Hematopoietic multipotent progenitor cell treated with erythropoietin and hydrocortisone succinate and interleukin-3 and kit ligand, for 15 days (in vitro differentiated cells): ENCODE measurements at regions not wholly inside any gene's neighbourhood (a gene's known extent, or its start where the extent isn't known, plus 50 kb on each side); places are given as distances from the start of the nearest gene placed in this dataset.
"Not testable (repeated sequence)": the region's sequence is repeated elsewhere in the genome, so short reads cannot be mapped to it uniquely, and the experiment has no call there.

Source experiments
- DNase-seq: peaks from one replicate; pipeline ENCODE4 v3.0.0-alpha.2; 2015; ENCODE audit warnings: low spot score

GRCh38 chr7:32762925-32763293 is 128.7 kb downstream of the KBTBD2 start:
- DNase-seq, result no peak

GRCh38 chr7:32762206-32762924 is 129.2 kb downstream of the KBTBD2 start:
- DNase-seq, result not testable (repeated sequence)

- no peak for DNase-seq
These were observed 129.9 kb downstream of the KBTBD2 start for GRCh38 chr7:32761451-32762205.

- DNase-seq, result not testable (repeated sequence)
These were observed 130.8 kb downstream of the KBTBD2 start for GRCh38 chr7:32760755-32761154.

GRCh38 chr7:32759859-32760258 is 131.7 kb downstream of the KBTBD2 start:
- not testable (repeated sequence) for DNase-seq

GRCh38 chr7:32753872-32754271 is 137.7 kb downstream of the KBTBD2 start:
- not testable (repeated sequence) for DNase-seq

GRCh38 chr7:32748337-32748736 is 143.2 kb downstream of the KBTBD2 start:
- DNase-seq, result not testable (repeated sequence)

GRCh38 chr7:32747443-32748148 is 144.0 kb downstream of the KBTBD2 start:
- not testable (repeated sequence) for DNase-seq

- not testable (repeated sequence) for DNase-seq
These were observed 149.6 kb downstream of the KBTBD2 start for GRCh38 chr7:32741853-32742476.

GRCh38 chr7:32739749-32740148 is 151.8 kb downstream of the KBTBD2 start:
- DNase-seq, result not testable (repeated sequence)

GRCh38 chr7:32738390-32738789 is 153.2 kb downstream of the KBTBD2 start:
- not testable (repeated sequence) for DNase-seq

- not testable (repeated sequence) for DNase-seq
These were observed 158.8 kb downstream of the KBTBD2 start for GRCh38 chr7:32732767-32733166.

GRCh38 chr7:32729335-32729675 is 162.3 kb downstream of the KBTBD2 start:
- not testable (repeated sequence) for DNase-seq

- peak; percentile 44 for DNase-seq
These were observed 162.9 kb downstream of the KBTBD2 start for GRCh38 chr7:32728412-32729334.

- DNase-seq, result peak; percentile 36
These were observed 163.8 kb downstream of the KBTBD2 start for GRCh38 chr7:32727483-32728411.

GRCh38 chr7:32722837-32723236 is 168.7 kb downstream of the KBTBD2 start:
- DNase-seq, result peak; percentile 30

GRCh38 chr7:32694182-32694581 is 197.4 kb downstream of the KBTBD2 start:
- DNase-seq, result no peak

GRCh38 chr7:32691965-32692815 is 196.9 kb downstream of the AVL9 start:
- DNase-seq, result peak; percentile 8

- not testable (repeated sequence) for DNase-seq
These were observed 192.8 kb downstream of the AVL9 start for GRCh38 chr7:32688092-32688491.
